ENCODE measurements at regions not wholly inside any gene's neighbourhood (a gene's known extent, or its start where the extent isn't known, plus 50 kb on each side); places are given as distances from the start of the nearest gene placed in this dataset.
"Not testable (repeated sequence)": the region's sequence is repeated elsewhere in the genome, so short reads cannot be mapped to it uniquely, and the experiment has no call there.

GRCh38 chr2:160735696-160736095 lies 242.1 kb upstream of the RBMS1 start:
- no peak for DNase-seq

GRCh38 chr2:160736148-160737028 lies 242.8 kb upstream of the RBMS1 start:
- no peak for DNase-seq

- DNase-seq: no peak
Measured at GRCh38 chr2:160737247-160737646, 243.6 kb upstream of the RBMS1 start.

- DNase-seq: no peak
Measured at GRCh38 chr2:160741271-160741670, 247.7 kb upstream of the RBMS1 start.

GRCh38 chr2:160741815-160742214 lies 248.2 kb upstream of the RBMS1 start:
- no peak for DNase-seq

GRCh38 chr2:160742667-160743066 lies 249.1 kb upstream of the RBMS1 start:
- no peak for DNase-seq

- no peak for DNase-seq
Measured at GRCh38 chr2:160747501-160748170, 254.0 kb upstream of the RBMS1 start.

GRCh38 chr2:160751021-160751420 lies 257.4 kb upstream of the RBMS1 start:
- DNase-seq: no peak

GRCh38 chr2:160752475-160753330 lies 259.1 kb upstream of the RBMS1 start:
- DNase-seq: no peak

GRCh38 chr2:160753331-160753654 lies 259.7 kb upstream of the RBMS1 start:
- no peak for DNase-seq

- DNase-seq: no peak
Measured at GRCh38 chr2:160753960-160754359, 260.4 kb upstream of the RBMS1 start.

GRCh38 chr2:160756481-160756880 lies 262.9 kb upstream of the RBMS1 start:
- no peak for DNase-seq

- not testable (repeated sequence) for DNase-seq
Measured at GRCh38 chr2:160762493-160763128, 269.0 kb upstream of the RBMS1 start.

GRCh38 chr2:160783474-160783873 lies 289.9 kb upstream of the RBMS1 start:
- DNase-seq: no peak

GRCh38 chr2:160784034-160784433 lies 290.4 kb upstream of the RBMS1 start:
- no peak for DNase-seq

- no peak for DNase-seq
Measured at GRCh38 chr2:160790738-160791137, 297.1 kb upstream of the RBMS1 start.

GRCh38 chr2:160791884-160792283 lies 298.3 kb upstream of the RBMS1 start:
- no peak for DNase-seq

- no peak for DNase-seq
Measured at GRCh38 chr2:160792837-160793236, 299.2 kb upstream of the RBMS1 start.

GRCh38 chr2:160794926-160795325 lies 301.3 kb upstream of the RBMS1 start:
- no peak for DNase-seq

GRCh38 chr2:160803881-160804280 lies 310.3 kb upstream of the RBMS1 start:
- DNase-seq: no peak

GRCh38 chr2:160810406-160810805 lies 316.8 kb upstream of the RBMS1 start:
- DNase-seq: no peak

- no peak for DNase-seq
Measured at GRCh38 chr2:160812830-160813505, 319.4 kb upstream of the RBMS1 start.

GRCh38 chr2:160813506-160813858 lies 319.9 kb upstream of the RBMS1 start:
- no peak for DNase-seq

Measured in activated CD4-positive, alpha-beta T cell treated with anti-CD3 and anti-CD28 coated beads for 1 hour (primary cell).